K562 (cell line): ENCODE measurements at regions not wholly inside any gene's neighbourhood (a gene's known extent, or its start where the extent isn't known, plus 50 kb on each side); places are given as distances from the start of the nearest gene placed in this dataset.

Experiments used
- CUX1 ChIP-seq: fragments of 200-800 bp; sonication (Bioruptor generic); IDR thresholded peaks from 2 replicates; pipeline ENCODE4 v1.6.1; 2016; ENCODE audit warnings: missing genetic modification characterization, missing compliant biosample characterization
- ELK3 ChIP-seq: fragments of 450-650 bp; formaldehyde crosslinking; IDR thresholded peaks from 2 replicates; pipeline ENCODE4 v1.4.0; 2020; ENCODE audit warnings: mild to moderate bottlenecking
- HNRNPH1 ChIP-seq: fragments of 200-400 bp; formaldehyde crosslinking; optimal IDR thresholded peaks from 2 replicates; pipeline ENCODE3; 2017; ENCODE audit warnings: low read depth, mild to moderate bottlenecking, low read length, moderate library complexity
- KAT7 ChIP-seq: sonication (generic); formaldehyde crosslinking; IDR thresholded peaks from 2 replicates; pipeline ENCODE4 v1.8.0; 2022; ENCODE audit warnings: missing genetic modification reagents, mild to moderate bottlenecking, borderline replicate concordance
- MNT ChIP-seq, 2 experiments: fragments of 450-650 bp; conservative IDR thresholded peaks; 2 replicates each; pipeline ENCODE4 v1.6.1; 2017; ENCODE audit warnings: mild to moderate bottlenecking in 2 of 2, moderate library complexity in 2 of 2
- PHF21A ChIP-seq: fragments of 450-650 bp; IDR thresholded peaks from 2 replicates; pipeline ENCODE4 v1.6.1; 2017; ENCODE audit warnings: low read depth, borderline replicate concordance
- ZFP30 ChIP-seq: fragments of 250-450 bp; sonication (Bioruptor Pico); IDR thresholded peaks from 2 replicates; pipeline ENCODE4 v1.8.0; 2022; ENCODE audit warnings: moderate library complexity, mild to moderate bottlenecking, inconsistent platforms, borderline replicate concordance
- ZNF280B ChIP-seq: fragments of 250-450 bp; sonication (Bioruptor Pico); IDR thresholded peaks from 2 replicates; pipeline ENCODE4 v1.5.1; 2021; ENCODE audit warnings: mild to moderate bottlenecking

GRCh38 chr2:188051706-188052105 lies 240.0 kb upstream of the GULP1 start (continued):
- TF ChIP-seq CUX1 (CRISPR knock-in tag) (no peak), ZFP30 (no peak), ZNF280B (CRISPR knock-in tag) (no peak), MNT (conservative IDR thresholded peaks at IDR 0.05) (no peak), HNRNPH1 (no peak), PHF21A (no peak), ELK3 (no peak), KAT7 (CRISPR knock-in tag) (no peak)
